ENCODE measurements at regions not wholly inside any gene's neighbourhood (a gene's known extent, or its start where the extent isn't known, plus 50 kb on each side); places are given as distances from the start of the nearest gene placed in this dataset.

GRCh38 chr1:103460511-103460910 lies 65.0 kb upstream of the RNPC3 start:
- no peak overlapping the region for H2AFZ ChIP-seq (ENCODE audit: low read length)
- no peak for TF ChIP-seq CTCF (conservative IDR thresholded peaks at IDR 0.05; ENCODE audit: low read length)
- no peak for TF ChIP-seq EZH2phosphoT487 (IDR thresholded peaks at IDR 0.05; ENCODE audit: borderline replicate concordance)
- H3K9me2 ChIP-seq (replicated peaks; ENCODE audit: low read depth, low read length), result no peaks in the 10 kb centered on the region
- no peaks in the 10 kb centered on the region for H3K36me3 ChIP-seq (ENCODE audit: insufficient read depth, low read length)
- no peaks in the 10 kb centered on the region for H4K20me1 ChIP-seq (ENCODE audit: insufficient read depth, low read length, poor library complexity, severe bottlenecking)
- no peak overlapping the region for H3K9ac ChIP-seq (ENCODE audit: low read depth, low read length, poor library complexity, severe bottlenecking)
- no peaks in the 10 kb centered on the region for H3K27me3 ChIP-seq (ENCODE audit: insufficient read depth, low read length, poor library complexity, severe bottlenecking)
- H3K4me1 ChIP-seq (ENCODE audit: insufficient read depth, low read length, poor library complexity, severe bottlenecking), result no peaks in the 10 kb centered on the region
- H3K9me3 ChIP-seq (ENCODE audit: insufficient read depth, low read depth, low read length), result no peaks in the 10 kb centered on the region
- H3K4me3 ChIP-seq (ENCODE audit: low read length, poor library complexity, severe bottlenecking), result no peak overlapping the region
- no peaks in the 10 kb centered on the region for H3F3A ChIP-seq (ENCODE audit: low read depth)
- H3K79me2 ChIP-seq (ENCODE audit: insufficient read depth, low read length), result no peaks in the 10 kb centered on the region
- no peak overlapping the region for H3K4me2 ChIP-seq (ENCODE audit: low read depth, low read length, poor library complexity, severe bottlenecking)

GRCh38 chr1:103459346-103459745 lies 66.2 kb upstream of the RNPC3 start:
- Histone ChIP-seq H3K4me3 (ENCODE audit: low read length, poor library complexity, severe bottlenecking) (no peak overlapping the region), H4K20me1 (ENCODE audit: insufficient read depth, low read length, poor library complexity, severe bottlenecking) (no peaks in the 10 kb centered on the region), H3K9me2 (replicated peaks; ENCODE audit: low read depth, low read length) (no peaks in the 10 kb centered on the region), H3K9me3 (ENCODE audit: insufficient read depth, low read depth, low read length) (no peaks in the 10 kb centered on the region), H3K9ac (ENCODE audit: low read depth, low read length, poor library complexity, severe bottlenecking) (no peak overlapping the region), H2AFZ (ENCODE audit: low read length) (no peak overlapping the region), H3K36me3 (ENCODE audit: insufficient read depth, low read length) (no peaks in the 10 kb centered on the region), H3K4me1 (ENCODE audit: insufficient read depth, low read length, poor library complexity, severe bottlenecking) (no peaks in the 10 kb centered on the region), H3K4me2 (ENCODE audit: low read depth, low read length, poor library complexity, severe bottlenecking) (no peak overlapping the region), H3K27me3 (ENCODE audit: insufficient read depth, low read length, poor library complexity, severe bottlenecking) (no peaks in the 10 kb centered on the region), H3K79me2 (ENCODE audit: insufficient read depth, low read length) (no peaks in the 10 kb centered on the region), H3F3A (ENCODE audit: low read depth) (no peaks in the 10 kb centered on the region)
- TF ChIP-seq EZH2phosphoT487 (IDR thresholded peaks at IDR 0.05; ENCODE audit: borderline replicate concordance) (no peak), CTCF (conservative IDR thresholded peaks at IDR 0.05; ENCODE audit: low read length) (no peak)

- TF ChIP-seq CTCF (conservative IDR thresholded peaks at IDR 0.05; ENCODE audit: low read length) (no peak), EZH2phosphoT487 (IDR thresholded peaks at IDR 0.05; ENCODE audit: borderline replicate concordance) (no peak)
- no peaks in the 10 kb centered on the region for H3K27me3 ChIP-seq (ENCODE audit: insufficient read depth, low read length, poor library complexity, severe bottlenecking)
- no peaks in the 10 kb centered on the region for H3F3A ChIP-seq (ENCODE audit: low read depth)
Measured at GRCh38 chr1:103457886-103458455, 67.5 kb upstream of the RNPC3 start.

More at GRCh38 chr1:103457886-103458455, 67.5 kb upstream of the RNPC3 start:
- Histone ChIP-seq H3K4me3 (ENCODE audit: low read length, poor library complexity, severe bottlenecking) (no peak overlapping the region), H3K36me3 (ENCODE audit: insufficient read depth, low read length) (no peaks in the 10 kb centered on the region), H4K20me1 (ENCODE audit: insufficient read depth, low read length, poor library complexity, severe bottlenecking) (no peaks in the 10 kb centered on the region), H2AFZ (ENCODE audit: low read length) (no peak overlapping the region), H3K4me1 (ENCODE audit: insufficient read depth, low read length, poor library complexity, severe bottlenecking) (no peaks in the 10 kb centered on the region), H3K79me2 (ENCODE audit: insufficient read depth, low read length) (no peaks in the 10 kb centered on the region), H3K9me3 (ENCODE audit: insufficient read depth, low read depth, low read length) (no peaks in the 10 kb centered on the region), H3K9me2 (replicated peaks; ENCODE audit: low read depth, low read length) (no peaks in the 10 kb centered on the region), H3K9ac (ENCODE audit: low read depth, low read length, poor library complexity, severe bottlenecking) (no peak overlapping the region), H3K4me2 (ENCODE audit: low read depth, low read length, poor library complexity, severe bottlenecking) (no peak overlapping the region)
